GM18861 (cell line): ENCODE measurements at regions not wholly inside any gene's neighbourhood (a gene's known extent, or its start where the extent isn't known, plus 50 kb on each side); places are given as distances from the start of the nearest gene placed in this dataset.

ENCODE experiments used
- ATAC-seq: cut with Tn5 transposase; IDR thresholded peaks from one replicate; pipeline ENCODE4 v1.9.1; 2021; ENCODE audit not compliant: unreplicated experiment

DNA sequence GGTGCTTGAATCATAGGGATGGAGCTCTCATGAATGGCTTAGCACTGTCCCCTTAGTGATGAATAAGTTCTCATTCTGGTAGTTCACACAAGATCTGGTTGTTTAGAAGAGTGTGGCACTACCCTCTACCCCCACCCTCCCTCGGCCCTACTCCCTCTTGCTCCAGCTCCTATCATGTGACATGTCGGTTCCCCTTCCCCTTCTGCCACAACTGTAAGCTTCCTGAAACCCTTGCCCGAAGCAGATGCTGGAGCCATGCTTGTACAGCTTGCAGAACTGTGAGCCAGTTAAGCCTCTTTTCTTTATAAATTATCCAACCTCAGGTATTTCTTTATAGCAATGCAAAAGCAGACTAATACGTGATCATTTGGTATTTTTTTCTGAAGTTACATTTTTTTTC is 1012.6 kb downstream of the BCL11A start:
- ATAC-seq: no peak

DNA sequence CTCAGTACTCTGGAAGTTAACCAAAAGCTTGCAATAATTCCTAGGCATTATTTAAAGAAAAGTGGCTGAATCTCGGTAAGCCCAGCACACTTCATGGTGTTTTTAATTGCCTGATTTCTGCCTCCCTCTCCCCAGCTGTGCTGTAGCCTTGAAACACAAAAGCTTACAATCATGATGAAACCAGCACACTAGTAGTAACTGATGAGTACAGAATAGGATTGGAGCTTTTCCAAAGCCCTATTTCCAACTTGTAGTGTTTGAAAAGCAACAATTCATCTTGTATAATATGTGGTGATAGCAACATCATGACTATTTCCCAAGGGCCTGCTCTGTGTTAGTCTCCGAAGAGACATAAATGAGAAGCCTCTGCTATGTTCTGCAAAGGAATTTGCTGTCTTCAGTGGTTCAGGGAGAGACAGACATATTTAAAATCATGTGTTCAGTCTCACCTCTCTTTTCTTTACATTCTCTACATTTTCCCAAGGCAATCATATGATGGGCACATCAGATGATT is 1015.0 kb downstream of the BCL11A start:
- no peak for ATAC-seq

DNA sequence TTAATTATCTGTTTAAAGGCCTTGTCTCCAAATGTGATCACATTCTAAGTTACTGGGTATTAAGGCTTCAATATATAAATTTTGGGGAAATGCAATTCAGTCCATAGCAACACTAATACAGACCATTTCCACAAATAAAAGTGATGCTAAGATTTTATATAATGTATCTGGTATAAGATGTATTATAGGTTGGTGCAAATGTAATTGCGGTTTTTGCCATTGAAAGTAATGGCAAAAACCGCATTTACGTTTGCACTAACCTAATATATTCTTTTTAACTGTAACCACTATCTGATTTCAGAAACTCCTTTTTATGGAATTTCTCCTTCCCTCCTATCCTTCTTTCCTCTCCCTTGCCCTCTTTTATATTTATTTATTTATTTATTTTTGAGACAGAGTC is 1020.6 kb downstream of the BCL11A start:
- no peak for ATAC-seq

GRCh38 chr2:59530258-59530657 is 1023.2 kb downstream of the BCL11A start:
- no peak for ATAC-seq

GRCh38 chr2:59529726-59530125 is 1023.7 kb downstream of the BCL11A start:
- ATAC-seq: no peak

DNA sequence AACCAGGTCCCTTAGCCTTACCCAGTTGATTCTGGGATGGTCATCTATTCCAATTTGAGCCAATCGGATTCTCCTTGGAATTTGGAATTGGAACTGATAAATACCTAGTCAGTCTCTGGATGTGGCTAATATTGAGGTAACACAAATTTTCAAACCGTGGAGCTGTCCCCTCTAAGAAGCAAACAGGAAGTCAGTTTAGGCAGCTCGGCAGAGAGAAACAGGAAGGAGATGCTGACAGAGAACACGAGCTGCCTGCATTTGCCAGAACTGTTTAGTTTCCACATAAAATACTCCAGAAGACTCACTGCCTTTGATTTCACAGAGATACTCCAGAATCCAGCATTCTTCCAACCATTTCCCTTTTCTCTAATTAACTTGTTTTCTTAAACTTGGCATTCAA is 1024.9 kb downstream of the BCL11A start:
- ATAC-seq: no peak

DNA sequence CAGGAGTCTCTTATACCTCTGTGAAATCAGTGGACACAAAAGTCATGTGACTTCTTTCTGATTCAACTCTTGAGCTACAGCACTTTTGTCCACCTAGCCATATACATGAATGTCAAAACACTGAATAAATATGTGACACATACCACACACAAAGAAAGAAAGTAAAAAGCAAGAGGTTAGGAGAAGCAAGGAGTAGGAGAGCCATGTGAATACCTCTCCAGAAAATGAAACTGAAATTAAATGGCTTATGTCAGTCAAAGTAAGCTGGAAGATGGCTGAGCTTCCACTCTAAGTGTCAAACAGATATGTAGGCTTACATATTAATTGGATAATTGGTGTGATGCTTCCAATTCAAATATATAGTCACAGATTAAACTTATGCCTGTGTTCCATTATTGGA is 1050.5 kb downstream of the BCL11A start:
- ATAC-seq: no peak

- ATAC-seq: no peak
Observed at GRCh38 chr2:59490994-59491393, 1062.5 kb downstream of the BCL11A start.

DNA sequence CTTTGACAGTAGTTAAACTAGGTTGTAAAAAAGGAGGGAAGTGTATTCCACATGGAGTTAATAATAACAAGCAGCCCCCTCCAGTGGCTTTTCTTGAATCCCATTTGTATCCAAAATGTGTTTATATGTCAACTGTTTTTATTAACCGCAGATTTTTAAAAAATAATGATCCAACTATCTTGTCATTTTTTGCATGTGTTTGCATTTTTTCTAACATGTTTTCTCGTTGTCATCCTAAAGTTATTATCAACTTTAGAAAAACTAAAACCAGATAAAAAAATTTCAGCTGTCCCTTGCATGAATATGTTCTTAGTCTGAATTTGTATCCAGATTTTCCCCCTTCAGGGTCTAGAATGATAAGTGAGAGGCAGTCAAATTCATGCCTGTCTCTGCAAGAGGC is 1063.3 kb downstream of the BCL11A start:
- no peak for ATAC-seq

DNA sequence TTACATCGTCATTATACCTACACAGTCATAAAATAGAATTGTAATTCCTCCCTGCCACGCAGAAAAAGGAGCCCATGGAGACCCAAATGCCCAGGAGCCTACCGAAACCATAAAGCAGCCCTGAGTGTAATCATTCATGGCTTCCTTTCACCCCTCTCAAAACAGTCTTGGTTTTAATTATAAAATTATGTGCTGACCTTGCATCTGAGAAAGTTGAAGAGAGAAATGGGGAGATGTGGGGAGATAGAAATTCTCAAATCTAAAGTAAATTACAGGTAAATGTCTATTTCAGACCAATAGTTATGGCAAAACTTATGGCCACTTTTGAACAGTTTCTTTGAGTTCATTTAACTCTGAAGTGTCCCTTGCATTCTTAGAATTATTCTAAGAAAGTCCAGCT is 1068.8 kb downstream of the BCL11A start:
- ATAC-seq: no peak

DNA sequence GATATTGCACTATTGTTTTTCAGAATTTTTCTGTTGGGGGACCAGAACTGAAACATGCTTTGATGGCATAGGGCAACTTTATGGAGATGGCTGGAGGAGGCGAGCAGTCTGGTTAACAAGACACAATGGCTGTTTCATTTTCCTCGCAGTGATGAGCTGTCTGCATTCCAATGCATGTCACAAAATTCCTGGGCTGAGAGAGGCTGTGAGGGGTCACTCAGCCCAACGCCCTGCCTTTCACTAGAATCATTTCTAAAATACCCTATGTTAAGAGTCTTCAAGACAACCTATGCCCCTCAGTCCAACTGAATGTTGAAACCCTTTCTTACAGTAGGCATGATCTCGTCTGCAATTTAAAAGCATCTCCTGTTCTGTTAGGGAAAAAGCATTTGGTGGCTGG is 1090.0 kb downstream of the BCL11A start:
- ATAC-seq: no peak

GRCh38 chr2:59462422-59463197 is 1090.8 kb downstream of the BCL11A start:
- ATAC-seq: no peak

DNA sequence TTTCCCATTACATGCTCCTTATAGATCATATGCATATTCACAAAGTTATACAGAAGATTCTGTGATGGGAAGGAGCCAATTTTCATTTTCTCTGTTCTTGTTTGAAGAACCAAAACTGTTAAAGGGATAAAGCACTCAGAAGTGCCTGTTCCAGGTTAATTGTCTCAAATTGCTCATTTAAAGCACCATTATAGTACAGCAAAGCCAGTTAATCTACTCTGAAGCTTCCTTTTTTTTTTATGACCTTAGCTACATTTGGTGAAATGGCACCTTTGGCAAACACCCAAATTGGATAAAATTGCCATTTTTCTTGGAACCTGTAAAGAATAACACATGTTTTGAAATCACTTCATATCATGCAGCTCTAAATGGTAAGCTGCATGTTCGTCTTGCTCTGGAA is 1092.3 kb downstream of the BCL11A start:
- no peak for ATAC-seq

GRCh38 chr2:59458800-59459199 is 1094.7 kb downstream of the BCL11A start:
- ATAC-seq: no peak

- no peak for ATAC-seq
Observed at GRCh38 chr2:59456285-59456684, 1097.2 kb downstream of the BCL11A start.

GRCh38 chr2:59449274-59449673 is 1104.2 kb downstream of the BCL11A start:
- ATAC-seq: no peak

GRCh38 chr2:59440491-59440890 is 1113.0 kb downstream of the BCL11A start:
- ATAC-seq: no peak

DNA sequence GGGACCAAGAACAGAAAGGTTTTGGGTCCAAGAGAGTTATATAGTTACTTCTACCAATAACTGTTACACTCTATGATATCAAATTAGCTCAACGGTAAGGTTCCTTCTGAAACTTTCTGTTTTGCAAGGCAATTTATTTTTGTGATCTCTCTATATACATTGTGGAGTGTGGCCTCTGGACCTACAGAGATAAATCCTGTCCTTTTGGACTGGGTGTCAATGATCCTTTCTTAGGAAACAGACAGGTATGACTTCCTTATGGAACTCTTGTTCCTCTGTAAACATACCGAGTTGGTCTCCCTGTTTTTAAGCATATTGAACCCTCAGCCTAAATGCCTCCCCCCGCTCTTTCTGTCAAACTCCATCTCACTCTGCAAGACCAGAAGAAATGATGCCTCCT is 1117.8 kb downstream of the BCL11A start:
- ATAC-seq: no peak

DNA sequence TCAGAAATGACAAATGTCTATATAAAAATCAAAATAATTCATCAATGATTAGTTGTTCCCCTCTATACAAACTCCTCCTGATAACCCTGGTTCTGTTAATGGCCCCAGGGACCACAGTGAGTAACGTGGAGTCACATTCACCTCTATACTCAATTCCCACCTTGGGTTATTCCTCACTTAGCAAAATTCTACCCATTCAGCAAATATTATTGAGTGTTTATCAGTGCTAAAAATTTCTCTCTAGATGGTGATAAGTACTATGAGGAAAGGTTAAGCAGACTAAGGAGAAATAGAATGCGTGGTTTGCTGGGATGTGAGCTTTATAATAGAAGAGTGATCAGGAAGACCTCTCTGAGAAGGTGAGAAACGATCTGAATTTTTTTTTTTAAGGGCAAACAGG is 1124.5 kb downstream of the BCL11A start:
- no peak for ATAC-seq

DNA sequence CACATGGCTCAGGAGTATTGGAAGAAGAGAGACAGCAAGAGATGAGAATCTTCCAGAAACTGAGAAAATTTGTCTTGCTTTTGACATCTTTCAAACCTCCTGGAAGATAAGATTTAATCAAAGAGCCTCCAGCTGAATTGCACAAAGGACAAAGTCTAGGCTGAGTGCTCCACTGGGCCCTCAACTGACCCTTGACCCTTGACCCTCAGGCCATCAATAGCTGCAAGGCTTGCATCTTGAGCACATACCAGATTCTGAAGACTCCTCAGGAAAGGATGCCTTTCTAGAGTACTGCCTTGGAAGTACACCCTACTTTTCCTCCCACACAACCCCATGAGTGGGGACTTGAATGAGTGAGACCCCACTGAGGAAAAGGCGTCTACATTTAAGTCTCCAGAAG is 1125.5 kb downstream of the BCL11A start:
- ATAC-seq: no peak

DNA sequence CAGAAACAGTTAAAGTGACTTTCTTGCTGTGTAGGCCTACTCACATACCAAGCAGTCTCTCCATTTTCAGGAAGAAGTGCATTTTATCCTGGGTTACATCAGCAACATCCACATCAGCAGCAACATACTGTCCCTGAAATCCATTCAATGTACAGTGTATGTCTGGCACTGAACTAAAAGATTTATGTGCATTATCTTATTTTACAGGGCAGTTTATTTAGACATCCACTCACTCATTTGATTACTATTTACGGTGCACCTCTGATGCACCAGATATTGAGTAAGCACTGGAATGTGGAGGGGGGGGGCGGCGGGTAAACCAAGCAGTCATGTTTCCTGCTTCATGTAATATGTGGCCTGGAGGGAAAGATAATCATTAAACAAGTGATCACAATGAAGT is 1128.2 kb downstream of the BCL11A start:
- no peak for ATAC-seq

DNA sequence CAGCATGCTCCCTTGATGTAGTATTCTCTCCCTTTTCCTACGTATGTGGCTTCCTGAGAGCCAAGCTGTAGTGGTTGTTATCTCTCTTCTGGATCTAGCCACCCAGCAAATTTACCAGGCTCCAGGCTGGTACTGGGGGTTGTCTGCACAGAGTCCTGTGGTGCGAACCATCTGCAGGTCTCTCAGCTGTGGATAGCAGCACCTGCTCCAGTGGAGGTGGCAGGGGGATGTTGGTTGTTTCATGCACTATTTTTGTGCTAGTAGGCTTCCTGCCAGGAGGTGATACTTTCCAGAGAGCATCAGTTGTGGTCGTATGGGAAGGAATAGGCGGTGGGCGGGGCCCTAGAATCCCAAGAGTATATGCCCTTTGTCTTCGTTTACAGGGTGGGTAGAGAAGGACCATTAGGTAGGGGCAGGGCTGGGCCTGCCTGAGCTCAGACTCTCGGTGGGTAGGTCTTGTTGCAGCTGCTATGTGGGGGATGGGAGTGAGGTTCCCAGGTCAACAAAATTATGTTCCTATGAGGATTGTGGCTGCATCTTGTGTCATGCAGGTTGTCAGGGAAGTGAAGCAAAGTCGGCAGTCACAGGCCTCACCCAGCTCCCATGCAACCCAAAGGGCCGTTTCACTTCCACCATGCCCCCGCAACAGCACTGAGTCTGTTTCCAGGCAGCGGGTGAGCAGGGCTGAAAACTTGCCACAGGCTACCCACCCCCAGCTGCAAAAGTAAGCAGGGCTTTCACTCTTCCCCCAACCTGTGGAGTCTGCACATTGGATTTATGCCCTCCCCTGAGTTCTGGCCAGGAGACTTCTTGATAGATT is 1139.5 kb downstream of the BCL11A start:
- ATAC-seq: no peak
